H7 (cell line): ENCODE measurements at regions not wholly inside any gene's neighbourhood (a gene's known extent, or its start where the extent isn't known, plus 50 kb on each side); places are given as distances from the start of the nearest gene placed in this dataset.

Experiments
- DNase-seq: peaks from one replicate; pipeline ENCODE4 v3.0.0; 2012
- H3K27me3 ChIP-seq: 2 replicates; pipeline ENCODE4 v1.6.0; 2011; ENCODE audit warnings: mild to moderate bottlenecking, low read length; ENCODE audit not compliant: control insufficient read depth, insufficient read depth
- H3K36me3 ChIP-seq: replicated peaks from 2 replicates; pipeline ENCODE4 v1.5.1; 2011; ENCODE audit warnings: low read length; ENCODE audit not compliant: control insufficient read depth, insufficient read depth
- H3K4me3 ChIP-seq: 2 replicates; pipeline ENCODE4 v1.5.1; 2011; ENCODE audit warnings: low read depth, mild to moderate bottlenecking, control low read depth, low read length, moderate library complexity; ENCODE audit not compliant: insufficient read depth

DNA sequence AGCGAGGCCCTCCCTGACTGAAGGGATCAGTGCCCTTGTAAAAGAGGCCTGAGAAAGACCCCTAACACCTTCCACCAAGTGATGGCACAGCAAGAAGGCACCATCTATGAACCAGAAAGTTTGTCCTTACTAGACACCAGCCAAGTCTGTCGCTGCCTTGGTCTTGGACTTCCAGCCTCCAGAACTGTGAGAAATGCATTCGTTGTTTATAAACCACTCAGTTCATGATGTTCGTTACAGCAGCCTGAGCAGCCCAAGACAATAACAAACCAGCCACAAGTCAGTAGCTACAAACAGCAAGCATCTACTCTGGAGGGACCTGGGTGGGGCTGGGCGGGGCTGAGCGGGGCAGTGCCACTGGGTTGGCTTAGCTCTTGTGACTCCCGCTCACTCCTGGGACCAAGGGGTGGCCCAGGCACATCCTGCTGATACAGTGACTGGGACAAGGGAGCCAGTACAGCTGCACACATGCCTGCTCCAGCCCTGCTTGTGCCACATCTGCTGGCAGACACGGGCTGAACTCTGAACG, 234.9 kb downstream of the IRF8 start:
- Histone ChIP-seq H3K36me3 (no peaks in the 10 kb centered on the region), H3K4me3 (no peak overlapping the region), H3K27me3 (no peaks in the 10 kb centered on the region)
- DNase-seq: peak; percentile 8

DNA sequence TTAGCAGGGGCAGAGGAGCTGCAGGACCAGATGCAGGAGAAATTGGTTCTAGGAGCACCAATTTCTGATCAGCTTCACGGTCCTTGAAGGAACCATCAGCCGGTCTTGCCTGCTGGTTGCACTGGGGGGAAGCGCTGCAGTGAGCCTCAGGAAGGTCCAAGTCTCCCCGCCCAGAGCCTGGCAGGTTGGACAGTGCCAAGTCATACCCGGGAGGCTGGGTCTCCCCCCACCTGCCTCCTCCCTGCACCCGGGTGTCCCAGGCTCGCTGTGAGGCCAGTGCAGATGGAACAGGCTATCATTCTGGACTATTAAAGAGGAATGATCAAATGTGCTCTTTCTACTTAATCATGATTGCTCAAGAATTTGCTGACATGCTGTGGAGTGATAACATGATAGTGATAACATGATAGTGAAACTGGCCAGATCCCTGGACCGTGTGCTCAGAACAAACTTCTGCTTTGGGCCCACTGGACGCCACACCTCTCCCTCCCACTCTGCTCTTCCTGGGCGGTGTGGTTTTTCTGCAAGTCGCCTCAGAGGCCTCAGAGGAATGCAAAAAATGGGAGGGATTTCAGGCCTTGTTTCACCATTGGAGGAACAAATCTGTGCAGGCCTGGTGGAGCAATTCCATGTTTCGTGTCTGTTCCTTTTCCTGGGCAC, 236.0 kb downstream of the IRF8 start:
- DNase-seq: peak; percentile 17
- Histone ChIP-seq H3K36me3 (no peaks in the 10 kb centered on the region), H3K27me3 (no peaks in the 10 kb centered on the region), H3K4me3 (no peak overlapping the region)

- Histone ChIP-seq H3K4me3 (no peak overlapping the region), H3K27me3 (no peaks in the 10 kb centered on the region), H3K36me3 (no peaks in the 10 kb centered on the region)
- DNase-seq: no peak
Measured at GRCh38 chr16:86137359-86137758, 238.4 kb downstream of the IRF8 start.

DNA sequence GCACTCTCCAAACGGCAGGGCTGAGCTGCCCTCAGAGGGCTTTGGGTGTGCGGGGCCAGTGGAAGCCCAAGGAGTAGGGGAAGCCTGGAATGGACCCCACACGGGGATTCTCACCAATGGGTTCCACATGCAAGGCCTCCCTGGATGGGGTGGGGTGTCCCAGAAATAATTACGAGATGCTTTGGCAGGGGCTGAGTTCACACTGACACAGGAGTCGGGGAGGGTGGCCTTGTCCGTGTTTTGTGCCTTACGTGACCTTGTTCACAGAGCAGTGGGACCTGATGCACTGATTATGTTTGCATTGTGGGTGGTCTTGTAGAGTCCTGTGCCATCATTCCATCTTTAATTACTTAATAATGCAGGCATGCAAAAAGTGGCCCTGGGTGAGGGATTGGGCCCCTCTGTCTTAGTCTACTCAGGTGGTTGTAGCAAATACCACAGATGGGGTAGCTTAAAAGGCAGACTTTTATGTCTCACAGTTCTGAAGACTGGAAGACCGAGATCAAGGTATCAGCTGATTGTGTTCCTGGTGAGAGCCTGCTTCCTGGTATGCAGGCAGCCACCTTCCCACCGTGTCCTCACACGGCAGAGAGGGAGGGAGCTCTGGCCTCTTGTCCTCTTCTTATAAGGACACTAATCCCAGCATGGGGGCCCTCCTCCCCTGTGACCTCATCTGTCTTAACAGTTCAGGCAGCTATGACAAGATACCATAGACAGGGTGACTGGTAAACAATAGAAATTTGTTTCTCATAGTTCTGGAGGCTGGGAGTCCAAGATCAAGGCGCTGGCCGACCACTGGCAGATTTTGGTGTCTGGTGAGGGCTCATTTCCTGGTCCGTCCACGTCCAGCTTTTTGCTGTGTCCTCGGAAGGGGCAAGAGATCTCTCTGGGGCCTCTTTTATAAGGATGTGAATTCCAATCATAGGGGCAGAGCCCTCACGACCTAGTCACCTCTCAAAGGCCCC, 239.4 kb downstream of the IRF8 start:
- no peak overlapping the region for H3K4me3 ChIP-seq
- no peaks in the 10 kb centered on the region for H3K36me3 ChIP-seq
- peak; percentile 9 for DNase-seq
- no peaks in the 10 kb centered on the region for H3K27me3 ChIP-seq

DNA sequence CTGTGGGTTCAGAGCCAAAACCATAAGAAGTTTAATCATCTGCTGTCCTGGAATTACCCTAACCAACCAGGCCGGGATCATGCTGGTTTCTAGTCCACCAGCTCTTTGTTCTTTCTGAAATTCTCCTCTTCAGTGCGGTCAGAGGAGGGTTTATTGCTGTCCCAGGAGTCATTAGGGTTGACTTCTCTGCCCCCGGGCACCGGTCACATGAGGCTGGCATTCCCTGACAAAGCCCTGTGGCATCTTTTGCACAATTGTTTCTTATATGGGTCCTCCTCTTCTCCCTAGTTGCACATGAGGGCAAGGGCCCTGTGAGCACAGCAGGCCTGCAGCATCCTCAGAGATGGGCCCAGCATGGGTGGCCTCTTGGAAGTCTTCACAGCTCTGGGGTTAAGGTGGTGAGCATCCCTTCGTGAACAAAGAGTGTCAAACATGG, 243.9 kb downstream of the IRF8 start:
- no peak overlapping the region for H3K4me3 ChIP-seq
- no peak for DNase-seq
- no peaks in the 10 kb centered on the region for H3K27me3 ChIP-seq
- no peaks in the 10 kb centered on the region for H3K36me3 ChIP-seq

- DNase-seq: no peak
- Histone ChIP-seq H3K4me3 (no peak overlapping the region), H3K27me3 (no peaks in the 10 kb centered on the region), H3K36me3 (no peaks in the 10 kb centered on the region)
Measured at GRCh38 chr16:86143666-86144065, 244.7 kb downstream of the IRF8 start.

DNA sequence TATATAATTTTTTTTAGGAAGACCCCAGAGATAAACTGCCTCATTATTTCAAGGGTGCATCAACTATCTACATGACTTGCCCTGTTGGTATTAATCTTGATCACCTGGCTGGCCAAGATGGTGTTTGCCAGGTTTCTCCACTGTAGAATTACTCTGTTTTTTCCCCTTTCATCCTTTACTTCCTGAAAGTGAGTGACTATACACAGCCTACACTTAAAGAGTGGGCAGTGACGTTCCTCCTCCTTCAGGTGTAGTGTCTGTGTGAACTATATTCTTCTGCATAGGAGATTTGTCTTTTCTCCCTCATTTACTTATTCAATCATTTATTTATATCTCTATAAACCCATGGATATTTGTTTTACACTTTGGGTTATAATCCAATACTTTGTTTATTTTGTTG, 246.7 kb downstream of the IRF8 start:
- no peak overlapping the region for H3K4me3 ChIP-seq

GRCh38 chr16:86150641-86151238, 251.8 kb downstream of the IRF8 start:
- no peak overlapping the region for H3K4me3 ChIP-seq
- peaks cover 1% of the 10 kb centered on the region; the same call in 1 of the 2 replicates for H3K27me3 ChIP-seq
- no peaks in the 10 kb centered on the region for H3K36me3 ChIP-seq
- DNase-seq: no peak

More for the DNA sequence above, 246.7 kb downstream of the IRF8 start:
- H3K36me3 ChIP-seq: no peaks in the 10 kb centered on the region
- no peak for DNase-seq
- no peaks in the 10 kb centered on the region for H3K27me3 ChIP-seq

DNA sequence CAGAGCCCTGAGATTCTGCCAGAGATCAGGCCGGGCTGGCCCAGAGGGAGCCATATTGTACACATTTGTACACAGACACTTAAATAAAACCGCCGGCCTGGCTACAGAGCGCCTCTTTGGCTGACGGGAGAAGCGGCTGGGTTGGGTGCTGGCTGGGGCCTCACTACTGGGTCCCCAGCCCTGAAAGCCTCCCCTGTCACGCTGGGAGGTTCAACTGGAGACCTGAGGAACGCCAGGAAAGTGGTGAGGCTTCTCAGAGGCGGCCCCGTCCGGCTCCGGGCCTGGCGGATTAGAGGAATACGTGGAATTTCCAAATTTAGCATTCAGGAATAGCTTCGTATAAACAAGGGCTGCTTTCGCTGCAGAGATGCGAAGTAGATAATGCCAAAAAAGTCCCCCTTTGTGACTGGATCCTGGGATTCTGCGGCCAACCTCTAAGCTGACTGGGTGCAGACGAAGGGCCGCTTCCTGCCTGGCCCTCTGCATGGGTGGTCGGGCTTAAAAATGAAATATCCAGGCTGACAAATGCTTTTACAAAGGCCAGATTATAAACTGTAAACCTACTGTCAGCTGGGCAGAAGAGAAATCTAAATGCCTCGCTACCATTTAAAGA, 252.4 kb downstream of the IRF8 start:
- no peak for DNase-seq
- Histone ChIP-seq H3K27me3 (peaks cover 1% of the 10 kb centered on the region; the same call in 1 of the 2 replicates), H3K4me3 (no peak overlapping the region), H3K36me3 (no peaks in the 10 kb centered on the region)

DNA sequence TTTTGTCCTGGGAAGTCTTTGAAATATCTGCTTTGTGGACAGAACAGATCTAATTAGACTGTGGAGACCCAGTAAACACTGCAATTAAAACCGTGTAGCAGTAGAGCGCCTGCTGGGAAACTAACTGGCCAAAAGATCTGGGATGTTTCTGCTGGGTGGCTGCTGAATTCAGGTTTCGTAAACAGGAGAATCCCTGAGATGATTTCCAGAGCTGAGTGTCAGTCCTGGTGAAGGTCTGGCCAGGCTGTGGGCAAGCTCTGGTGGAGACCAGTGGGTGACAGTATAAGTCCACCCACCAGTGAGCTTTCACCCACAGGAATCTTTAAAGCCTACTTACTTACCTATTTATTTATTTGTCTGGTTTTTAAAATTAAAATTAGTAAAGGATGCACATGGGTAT, 257.2 kb downstream of the IRF8 start:
- Histone ChIP-seq H3K27me3 (peaks cover 1% of the 10 kb centered on the region; the same call in 1 of the 2 replicates), H3K36me3 (no peaks in the 10 kb centered on the region)
- no peak for DNase-seq

GRCh38 chr16:86157616-86158247, 258.8 kb downstream of the IRF8 start:
- Histone ChIP-seq H3K4me3 (no peak overlapping the region), H3K27me3 (peaks cover 1% of the 10 kb centered on the region; the same call in 1 of the 2 replicates), H3K36me3 (no peaks in the 10 kb centered on the region)
- DNase-seq: no peak

More for the DNA sequence above, 257.2 kb downstream of the IRF8 start:
- no peak overlapping the region for H3K4me3 ChIP-seq

- Histone ChIP-seq H3K4me3 (no peak overlapping the region), H3K36me3 (no peaks in the 10 kb centered on the region), H3K27me3 (peaks cover 1% of the 10 kb centered on the region; the same call in 1 of the 2 replicates)
- no peak for DNase-seq
Measured at GRCh38 chr16:86158688-86159360, 259.9 kb downstream of the IRF8 start.

DNA sequence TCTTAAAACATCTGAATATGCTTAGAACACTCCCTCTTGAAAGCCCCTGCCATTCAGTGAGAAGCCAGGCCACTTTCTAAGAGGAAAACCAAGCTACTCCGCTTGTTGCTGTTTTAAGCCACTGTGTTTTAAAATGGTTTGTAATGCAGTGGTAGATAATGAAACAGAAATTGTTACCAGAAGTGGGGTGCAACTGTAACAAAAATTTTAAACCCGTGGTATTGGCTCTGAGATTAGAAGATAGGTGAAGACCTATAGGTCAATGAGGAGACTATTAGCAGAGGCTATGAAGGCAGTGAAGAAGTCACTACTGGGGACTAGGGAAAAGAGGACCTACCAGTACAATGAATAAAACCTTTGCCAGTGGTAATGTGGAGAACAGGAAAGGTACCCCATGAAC, 266.5 kb downstream of the IRF8 start:
- Histone ChIP-seq H3K27me3 (no peaks in the 10 kb centered on the region), H3K4me3 (no peak overlapping the region), H3K36me3 (no peaks in the 10 kb centered on the region)
- no peak for DNase-seq
